ENCODE measurements at regions not wholly inside any gene's neighbourhood (a gene's known extent, or its start where the extent isn't known, plus 50 kb on each side); places are given as distances from the start of the nearest gene placed in this dataset.
"Not testable (repeated sequence)": the region's sequence is repeated elsewhere in the genome, so short reads cannot be mapped to it uniquely, and the experiment has no call there.

DNA sequence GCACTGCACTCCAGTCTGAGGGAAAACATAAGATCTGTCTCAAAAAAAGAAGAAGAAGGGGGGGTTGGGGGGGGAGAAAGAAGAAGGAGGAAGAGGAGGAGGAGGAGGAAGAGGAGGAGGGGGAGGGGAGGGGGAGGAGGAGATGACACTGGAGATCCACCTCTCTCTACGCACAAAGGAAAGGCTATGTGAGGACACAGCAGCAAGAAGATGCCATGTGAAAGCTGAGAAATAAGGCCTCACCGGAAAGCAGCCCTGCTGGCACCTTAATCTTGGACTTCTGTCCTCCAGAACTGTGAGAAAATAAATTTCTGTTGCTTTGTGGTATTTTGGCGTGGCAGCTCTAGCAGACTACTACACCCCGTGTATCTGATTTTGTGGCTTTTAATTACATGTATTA is 477.9 kb downstream of the MED13L start:
- Histone ChIP-seq H3K36me3 (ENCODE audit: control insufficient read depth in 1 of 2, insufficient read depth in 2 of 2, low read length in 2 of 2) (no peaks in the 10 kb centered on the region), H3K9me3 (ENCODE audit: control insufficient read depth in 1 of 2, low read length in 2 of 2) (no peaks in the 10 kb centered on the region), H3K27ac (ENCODE audit: low read depth, low read length) (no peak overlapping the region), H3K4me3 (ENCODE audit: low read depth in 1 of 2, low read length in 2 of 2) (no peak overlapping the region), H3K4me1 (ENCODE audit: control insufficient read depth in 1 of 2, insufficient read depth in 2 of 2, low read length in 2 of 2) (peaks cover 7 to 8% of the 10 kb centered on the region in 2 donors), H3K27me3 (ENCODE audit: control insufficient read depth in 1 of 2, insufficient read depth in 2 of 2, low read length in 2 of 2) (no peaks in the 10 kb centered on the region), H3K9ac (ENCODE audit: low read depth in 1 of 2, low read length in 2 of 2) (no peak overlapping the region)

DNA sequence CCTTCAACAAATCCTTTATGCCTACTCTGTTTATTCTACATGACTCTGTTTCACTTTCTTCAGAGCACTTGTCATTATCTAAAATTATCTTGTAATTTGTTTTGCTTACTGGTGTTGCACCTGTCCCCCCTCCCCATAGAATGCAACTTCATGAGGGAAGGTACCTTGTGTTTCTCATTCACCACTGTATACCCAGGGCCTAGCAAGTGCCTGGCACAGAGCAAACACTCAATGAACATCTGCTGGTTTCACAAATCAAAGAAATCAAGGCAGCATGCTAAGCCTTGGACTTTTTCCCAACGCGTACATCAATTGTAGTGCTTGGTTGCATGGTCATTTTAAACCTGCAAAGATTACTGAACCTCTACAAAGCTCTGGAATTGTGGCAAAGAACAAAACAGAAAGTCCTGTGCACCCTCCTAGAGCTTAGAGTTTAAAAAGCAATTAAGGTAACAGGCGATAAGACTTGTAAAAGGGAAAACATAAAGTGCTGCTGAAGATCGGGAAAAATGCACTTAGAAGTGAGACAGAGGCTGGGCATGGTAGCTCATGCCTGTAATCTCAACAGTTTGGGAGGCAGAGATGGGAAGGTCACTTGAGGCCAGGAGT is 479.1 kb downstream of the MED13L start:
- Histone ChIP-seq H3K9ac (ENCODE audit: low read depth in 1 of 2, low read length in 2 of 2) (no peak overlapping the region), H3K27ac (ENCODE audit: low read depth, low read length) (no peak overlapping the region), H3K27me3 (ENCODE audit: control insufficient read depth in 1 of 2, insufficient read depth in 2 of 2, low read length in 2 of 2) (no peaks in the 10 kb centered on the region), H3K9me3 (ENCODE audit: control insufficient read depth in 1 of 2, low read length in 2 of 2) (no peaks in the 10 kb centered on the region), H3K4me3 (ENCODE audit: low read depth in 1 of 2, low read length in 2 of 2) (no peak overlapping the region), H3K4me1 (ENCODE audit: control insufficient read depth in 1 of 2, insufficient read depth in 2 of 2, low read length in 2 of 2) (peaks cover 11 to 13% of the 10 kb centered on the region in 2 donors), H3K36me3 (ENCODE audit: control insufficient read depth in 1 of 2, insufficient read depth in 2 of 2, low read length in 2 of 2) (no peaks in the 10 kb centered on the region)

DNA sequence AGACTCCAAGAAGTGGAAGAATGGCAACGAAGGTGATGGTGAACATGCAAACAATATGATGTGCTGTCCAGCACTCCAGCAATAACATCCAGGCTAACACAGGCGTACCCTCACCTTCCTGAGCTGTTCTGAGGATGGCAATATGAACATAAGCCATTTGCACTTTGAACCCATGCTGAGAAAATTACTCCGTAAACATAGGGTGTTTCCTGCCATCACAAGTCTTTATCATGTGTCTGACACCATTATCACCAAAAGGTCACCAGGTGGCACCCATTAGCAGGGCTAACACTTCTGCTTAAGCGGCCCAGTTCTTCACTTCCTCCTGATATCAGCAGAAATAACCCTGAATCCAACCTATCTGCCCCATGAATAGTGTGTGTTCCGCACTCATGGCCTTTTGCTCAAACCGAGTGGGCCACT is 482.8 kb downstream of the MED13L start:
- H3K27ac ChIP-seq (ENCODE audit: low read depth, low read length): no peak overlapping the region
- no peaks in the 10 kb centered on the region for H3K36me3 ChIP-seq (ENCODE audit: control insufficient read depth in 1 of 2, insufficient read depth in 2 of 2, low read length in 2 of 2)
- no peak overlapping the region for H3K9ac ChIP-seq (ENCODE audit: low read depth in 1 of 2, low read length in 2 of 2)
- H3K27me3 ChIP-seq (ENCODE audit: control insufficient read depth in 1 of 2, insufficient read depth in 2 of 2, low read length in 2 of 2): peaks cover 0 to 2% of the 10 kb centered on the region in 2 donors
- H3K4me3 ChIP-seq (ENCODE audit: low read depth in 1 of 2, low read length in 2 of 2): no peak overlapping the region
- H3K4me1 ChIP-seq (ENCODE audit: control insufficient read depth in 1 of 2, insufficient read depth in 2 of 2, low read length in 2 of 2): peaks cover 11 to 13% of the 10 kb centered on the region in 2 donors
- H3K9me3 ChIP-seq (ENCODE audit: control insufficient read depth in 1 of 2, low read length in 2 of 2): no peaks in the 10 kb centered on the region

DNA sequence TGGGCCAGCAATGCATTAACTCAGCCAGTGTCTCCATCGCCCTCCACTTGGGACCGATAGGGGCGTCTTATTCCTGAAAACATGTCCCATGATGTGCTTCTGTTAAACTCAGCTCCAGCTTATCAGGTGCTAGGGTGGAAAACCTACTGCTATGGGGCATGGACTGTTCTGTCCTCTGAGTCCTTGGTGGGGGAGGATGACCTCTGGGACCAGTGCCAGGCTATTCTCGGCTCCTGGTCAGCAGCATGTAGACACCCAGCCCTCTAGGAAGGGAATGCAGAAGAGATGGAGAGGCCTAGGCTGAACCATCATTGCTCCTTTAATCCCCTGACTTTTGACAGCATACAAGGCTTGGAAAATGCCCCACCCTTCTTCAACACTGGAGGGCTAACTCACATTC is 486.2 kb downstream of the MED13L start:
- Histone ChIP-seq H3K27ac (ENCODE audit: low read depth, low read length) (no peak overlapping the region), H3K36me3 (ENCODE audit: control insufficient read depth in 1 of 2, insufficient read depth in 2 of 2, low read length in 2 of 2) (no peaks in the 10 kb centered on the region), H3K4me3 (ENCODE audit: low read depth in 1 of 2, low read length in 2 of 2) (no peak overlapping the region), H3K27me3 (ENCODE audit: control insufficient read depth in 1 of 2, insufficient read depth in 2 of 2, low read length in 2 of 2) (peaks cover 0 to 5% of the 10 kb centered on the region in 2 donors), H3K9me3 (ENCODE audit: control insufficient read depth in 1 of 2, low read length in 2 of 2) (no peaks in the 10 kb centered on the region), H3K4me1 (ENCODE audit: control insufficient read depth in 1 of 2, insufficient read depth in 2 of 2, low read length in 2 of 2) (peaks cover 11 to 13% of the 10 kb centered on the region in 2 donors), H3K9ac (ENCODE audit: low read depth in 1 of 2, low read length in 2 of 2) (no peak overlapping the region)

DNA sequence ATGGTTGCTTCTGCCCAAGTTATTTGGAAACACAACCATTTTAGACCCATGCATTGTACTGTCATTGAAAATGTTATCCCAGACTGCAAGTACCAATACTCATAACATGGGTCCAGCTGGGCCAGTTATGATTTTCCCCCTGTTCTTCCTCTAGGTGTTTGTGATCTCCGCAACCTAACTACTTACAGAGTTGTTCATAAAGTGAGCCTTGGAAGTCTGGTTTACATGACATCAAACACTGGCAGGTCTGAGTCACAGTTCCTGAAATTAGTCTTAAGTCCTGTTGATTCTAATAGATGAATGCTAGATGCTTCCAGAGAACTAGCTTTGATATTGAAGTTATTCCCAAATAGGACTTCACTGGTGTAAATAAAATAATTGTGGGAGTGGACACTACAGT is 487.0 kb downstream of the MED13L start:
- peaks cover 0 to 5% of the 10 kb centered on the region in 2 donors for H3K27me3 ChIP-seq (ENCODE audit: control insufficient read depth in 1 of 2, insufficient read depth in 2 of 2, low read length in 2 of 2)
- H3K9ac ChIP-seq (ENCODE audit: low read depth in 1 of 2, low read length in 2 of 2): no peak overlapping the region
- no peaks in the 10 kb centered on the region for H3K9me3 ChIP-seq (ENCODE audit: control insufficient read depth in 1 of 2, low read length in 2 of 2)
- no peak overlapping the region for H3K27ac ChIP-seq (ENCODE audit: low read depth, low read length)
- H3K4me3 ChIP-seq (ENCODE audit: low read depth in 1 of 2, low read length in 2 of 2): no peak overlapping the region
- peaks cover 11 to 13% of the 10 kb centered on the region in 2 donors for H3K4me1 ChIP-seq (ENCODE audit: control insufficient read depth in 1 of 2, insufficient read depth in 2 of 2, low read length in 2 of 2)
- H3K36me3 ChIP-seq (ENCODE audit: control insufficient read depth in 1 of 2, insufficient read depth in 2 of 2, low read length in 2 of 2): no peaks in the 10 kb centered on the region

DNA sequence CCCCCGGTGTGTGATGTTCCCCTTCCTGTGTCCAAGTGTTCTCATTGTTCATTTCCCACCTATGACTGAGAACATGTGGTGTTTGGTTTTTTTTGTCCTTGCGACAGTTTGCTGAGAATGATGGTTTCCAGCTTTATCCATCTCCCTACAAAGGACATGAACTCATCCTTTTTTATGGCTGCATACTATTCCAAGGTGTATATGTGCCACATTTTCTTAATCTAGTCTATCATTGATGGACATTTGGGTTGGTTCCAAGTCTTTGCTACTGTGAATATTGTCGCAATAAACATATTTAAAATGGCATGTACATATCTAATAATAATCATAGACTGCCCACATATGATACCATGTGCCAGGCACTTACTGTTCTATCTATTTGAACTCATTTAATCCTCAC is 491.0 kb downstream of the MED13L start:
- not testable (repeated sequence) for H3K27ac ChIP-seq (ENCODE audit: low read depth, low read length); H3K4me3 ChIP-seq (ENCODE audit: low read depth in 1 of 2, low read length in 2 of 2); H3K9ac ChIP-seq (ENCODE audit: low read depth in 1 of 2, low read length in 2 of 2); H3K9me3 ChIP-seq (ENCODE audit: control insufficient read depth in 1 of 2, low read length in 2 of 2); H3K4me1 ChIP-seq (ENCODE audit: control insufficient read depth in 1 of 2, insufficient read depth in 2 of 2, low read length in 2 of 2); H3K36me3 ChIP-seq (ENCODE audit: control insufficient read depth in 1 of 2, insufficient read depth in 2 of 2, low read length in 2 of 2); H3K27me3 ChIP-seq (ENCODE audit: control insufficient read depth in 1 of 2, insufficient read depth in 2 of 2, low read length in 2 of 2)

DNA sequence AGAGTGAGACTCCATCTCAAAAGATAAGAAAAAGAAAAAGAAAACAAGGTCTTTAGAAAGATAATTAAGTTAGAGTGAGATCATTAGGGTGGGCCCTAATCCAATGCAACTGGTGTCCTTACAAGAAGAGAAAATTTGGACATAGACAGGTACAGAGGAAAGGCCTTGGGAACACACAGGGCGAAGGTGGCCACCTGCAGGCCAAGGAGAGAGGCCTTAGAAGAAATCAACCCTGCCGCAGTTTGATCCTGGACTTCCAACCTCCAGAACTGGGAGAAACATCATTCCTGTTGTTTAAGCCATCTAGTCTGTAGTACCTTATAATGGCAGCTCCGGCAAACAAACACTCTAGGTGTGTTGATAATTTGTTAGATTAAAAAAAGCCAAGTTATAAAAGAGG is 491.9 kb downstream of the MED13L start:
- Histone ChIP-seq H3K4me3 (ENCODE audit: low read depth in 1 of 2, low read length in 2 of 2) (no peak overlapping the region), H3K36me3 (ENCODE audit: control insufficient read depth in 1 of 2, insufficient read depth in 2 of 2, low read length in 2 of 2) (no peaks in the 10 kb centered on the region), H3K27me3 (ENCODE audit: control insufficient read depth in 1 of 2, insufficient read depth in 2 of 2, low read length in 2 of 2) (peaks cover 0 to 3% of the 10 kb centered on the region in 2 donors), H3K4me1 (ENCODE audit: control insufficient read depth in 1 of 2, insufficient read depth in 2 of 2, low read length in 2 of 2) (no peaks in the 10 kb centered on the region), H3K27ac (ENCODE audit: low read depth, low read length) (no peak overlapping the region), H3K9ac (ENCODE audit: low read depth in 1 of 2, low read length in 2 of 2) (no peak overlapping the region), H3K9me3 (ENCODE audit: control insufficient read depth in 1 of 2, low read length in 2 of 2) (no peaks in the 10 kb centered on the region)

DNA sequence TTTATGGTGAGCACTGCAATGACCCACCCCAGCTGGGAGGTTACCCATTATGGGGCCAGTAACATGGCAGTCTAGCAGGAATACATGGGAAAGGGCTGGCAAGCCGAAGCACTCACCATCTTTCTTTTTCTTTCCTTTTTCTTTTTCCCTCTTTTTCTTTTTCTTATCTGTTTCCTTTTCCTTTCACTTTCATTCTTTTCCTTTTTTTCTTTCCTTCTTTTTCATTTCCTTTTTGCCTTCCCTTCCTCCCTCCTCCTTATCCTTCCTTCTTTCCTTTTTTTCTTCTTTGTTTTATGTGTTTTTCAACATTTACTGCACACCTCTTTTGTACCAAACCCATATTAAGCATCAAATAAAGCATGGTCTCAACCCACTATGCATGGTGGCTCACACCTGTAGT is 501.1 kb downstream of the MED13L start:
- H3K27ac ChIP-seq (ENCODE audit: low read depth, low read length): no peak overlapping the region
- peaks cover 0 to 6% of the 10 kb centered on the region in 2 donors for H3K4me1 ChIP-seq (ENCODE audit: control insufficient read depth in 1 of 2, insufficient read depth in 2 of 2, low read length in 2 of 2)
- no peaks in the 10 kb centered on the region for H3K27me3 ChIP-seq (ENCODE audit: control insufficient read depth in 1 of 2, insufficient read depth in 2 of 2, low read length in 2 of 2)
- H3K4me3 ChIP-seq (ENCODE audit: low read depth in 1 of 2, low read length in 2 of 2): no peak overlapping the region
- H3K9me3 ChIP-seq (ENCODE audit: control insufficient read depth in 1 of 2, low read length in 2 of 2): no peaks in the 10 kb centered on the region
- H3K9ac ChIP-seq (ENCODE audit: low read depth in 1 of 2, low read length in 2 of 2): no peak overlapping the region
- no peaks in the 10 kb centered on the region for H3K36me3 ChIP-seq (ENCODE audit: control insufficient read depth in 1 of 2, insufficient read depth in 2 of 2, low read length in 2 of 2)

DNA sequence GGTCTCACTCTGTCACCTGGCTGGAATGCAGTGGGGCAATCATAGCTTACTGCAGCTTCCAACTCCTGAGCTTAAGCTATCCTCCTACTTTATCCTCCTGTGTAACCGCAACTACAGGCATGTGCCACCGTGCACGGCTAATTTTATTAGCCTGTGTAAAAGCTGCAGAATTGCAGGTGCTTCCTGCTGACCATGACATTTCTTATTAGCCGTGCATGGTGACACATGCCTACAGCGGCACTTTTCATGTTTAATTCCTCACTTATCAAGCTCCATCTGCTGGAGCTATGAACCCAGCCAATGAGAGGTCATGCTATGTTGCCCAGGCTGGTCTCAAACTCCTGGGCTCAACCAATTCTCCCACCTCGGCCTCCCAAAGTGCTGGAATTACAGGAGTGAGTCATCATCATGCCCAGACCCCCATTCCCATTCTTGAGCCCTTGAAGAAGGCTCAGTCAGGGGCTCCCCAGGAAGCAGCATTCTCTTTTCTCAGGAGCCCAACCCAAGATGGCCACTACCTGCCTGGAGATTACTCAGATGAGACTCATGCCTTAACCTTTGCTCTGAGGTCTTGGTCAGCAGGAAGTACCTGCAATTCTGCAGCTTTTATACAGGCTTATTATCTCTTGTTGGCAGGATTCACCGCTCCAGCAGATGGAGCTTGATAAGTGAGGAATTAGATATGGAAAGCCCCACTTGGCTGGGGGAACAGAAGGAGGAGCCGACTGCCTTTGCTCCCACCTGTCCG is 503.2 kb downstream of the MED13L start:
- H3K27me3 ChIP-seq (ENCODE audit: control insufficient read depth in 1 of 2, insufficient read depth in 2 of 2, low read length in 2 of 2): no peaks in the 10 kb centered on the region
- no peaks in the 10 kb centered on the region for H3K36me3 ChIP-seq (ENCODE audit: control insufficient read depth in 1 of 2, insufficient read depth in 2 of 2, low read length in 2 of 2)
- H3K9ac ChIP-seq (ENCODE audit: low read depth in 1 of 2, low read length in 2 of 2): no peak overlapping the region
- no peak overlapping the region for H3K27ac ChIP-seq (ENCODE audit: low read depth, low read length)
- H3K9me3 ChIP-seq (ENCODE audit: control insufficient read depth in 1 of 2, low read length in 2 of 2): no peaks in the 10 kb centered on the region
- H3K4me1 ChIP-seq (ENCODE audit: control insufficient read depth in 1 of 2, insufficient read depth in 2 of 2, low read length in 2 of 2): peaks cover 0 to 6% of the 10 kb centered on the region in 2 donors
- no peak overlapping the region for H3K4me3 ChIP-seq (ENCODE audit: low read depth in 1 of 2, low read length in 2 of 2)

DNA sequence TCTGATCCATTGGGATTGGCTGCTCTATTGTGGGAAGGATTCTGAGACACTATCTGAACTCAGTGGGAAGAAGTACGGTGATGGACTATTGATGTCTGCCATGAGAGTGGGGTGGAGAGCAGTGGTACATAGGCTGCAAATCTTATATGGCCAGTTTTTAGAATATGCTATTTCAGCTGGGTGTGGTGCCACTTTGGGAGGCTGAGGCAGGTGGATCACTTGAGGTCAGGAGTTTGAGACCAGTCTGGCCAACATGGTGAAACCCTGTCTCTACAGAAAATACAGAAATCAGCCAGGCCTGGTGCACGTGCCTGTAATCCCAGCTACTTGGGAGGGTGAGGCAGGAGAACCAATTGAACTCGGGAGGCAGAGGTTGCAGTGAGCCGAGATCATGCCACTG is 505.9 kb downstream of the MED13L start:
- Histone ChIP-seq H3K27me3 (ENCODE audit: control insufficient read depth in 1 of 2, insufficient read depth in 2 of 2, low read length in 2 of 2) (no peaks in the 10 kb centered on the region), H3K36me3 (ENCODE audit: control insufficient read depth in 1 of 2, insufficient read depth in 2 of 2, low read length in 2 of 2) (no peaks in the 10 kb centered on the region), H3K27ac (ENCODE audit: low read depth, low read length) (no peak overlapping the region), H3K4me1 (ENCODE audit: control insufficient read depth in 1 of 2, insufficient read depth in 2 of 2, low read length in 2 of 2) (peaks cover 0 to 6% of the 10 kb centered on the region in 2 donors), H3K9me3 (ENCODE audit: control insufficient read depth in 1 of 2, low read length in 2 of 2) (no peaks in the 10 kb centered on the region), H3K9ac (ENCODE audit: low read depth in 1 of 2, low read length in 2 of 2) (no peak overlapping the region), H3K4me3 (ENCODE audit: low read depth in 1 of 2, low read length in 2 of 2) (no peak overlapping the region)
